ENCODE measurements at regions not wholly inside any gene's neighbourhood (a gene's known extent, or its start where the extent isn't known, plus 50 kb on each side); places are given as distances from the start of the nearest gene placed in this dataset.
"Not testable (repeated sequence)": the region's sequence is repeated elsewhere in the genome, so short reads cannot be mapped to it uniquely, and the experiment has no call there.

- Histone ChIP-seq H3K27me3 (ENCODE audit: low read depth, low read length) (peaks cover 13% of the 10 kb centered on the region), H3K4me3 (ENCODE audit: low read length) (no peak overlapping the region), H3K9ac (ENCODE audit: low read length) (no peak overlapping the region), H3K36me3 (replicated peaks; ENCODE audit: low read depth, low read length) (no peaks in the 10 kb centered on the region), H2AFZ (ENCODE audit: low read depth, low read length) (peak overlapping the region; percentile 24; the same call in 1 of the 2 replicates), H4K20me1 (ENCODE audit: insufficient read depth, low read length) (no peaks in the 10 kb centered on the region), H3K4me2 (ENCODE audit: low read length) (peak overlapping the region; percentile 8), H3K4me1 (ENCODE audit: low read length) (peaks cover 16% of the 10 kb centered on the region; the same call in 1 of the 2 replicates), H3K9me3 (ENCODE audit: insufficient read depth, low read length) (no peaks in the 10 kb centered on the region), H3K27ac (ENCODE audit: low read length) (no peak overlapping the region), H3K79me2 (ENCODE audit: low read length) (no peaks in the 10 kb centered on the region)
- TF ChIP-seq, protein P1, sequence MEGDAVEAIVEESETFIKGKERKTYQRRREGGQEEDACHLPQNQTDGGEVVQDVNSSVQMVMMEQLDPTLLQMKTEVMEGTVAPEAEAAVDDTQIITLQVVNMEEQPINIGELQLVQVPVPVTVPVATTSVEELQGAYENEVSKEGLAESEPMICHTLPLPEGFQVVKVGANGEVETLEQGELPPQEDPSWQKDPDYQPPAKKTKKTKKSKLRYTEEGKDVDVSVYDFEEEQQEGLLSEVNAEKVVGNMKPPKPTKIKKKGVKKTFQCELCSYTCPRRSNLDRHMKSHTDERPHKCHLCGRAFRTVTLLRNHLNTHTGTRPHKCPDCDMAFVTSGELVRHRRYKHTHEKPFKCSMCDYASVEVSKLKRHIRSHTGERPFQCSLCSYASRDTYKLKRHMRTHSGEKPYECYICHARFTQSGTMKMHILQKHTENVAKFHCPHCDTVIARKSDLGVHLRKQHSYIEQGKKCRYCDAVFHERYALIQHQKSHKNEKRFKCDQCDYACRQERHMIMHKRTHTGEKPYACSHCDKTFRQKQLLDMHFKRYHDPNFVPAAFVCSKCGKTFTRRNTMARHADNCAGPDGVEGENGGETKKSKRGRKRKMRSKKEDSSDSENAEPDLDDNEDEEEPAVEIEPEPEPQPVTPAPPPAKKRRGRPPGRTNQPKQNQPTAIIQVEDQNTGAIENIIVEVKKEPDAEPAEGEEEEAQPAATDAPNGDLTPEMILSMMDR (IDR thresholded peaks at IDR 0.05; ENCODE audit: low read depth, low read length), result 0 out of 2 replicates have a peak, but pooled peaks have one; percentile 2
- no peak for TF ChIP-seq EZH2phosphoT487 (IDR thresholded peaks at IDR 0.05; ENCODE audit: low read depth)
These were observed 58.4 kb upstream of the NEIL3 start for GRCh38 chr4:177251237-177251636.

GRCh38 chr4:177255359-177255758 is 54.3 kb upstream of the NEIL3 start:
- Histone ChIP-seq H3K9ac (ENCODE audit: low read length) (no peak overlapping the region), H4K20me1 (ENCODE audit: insufficient read depth, low read length) (no peaks in the 10 kb centered on the region)

GRCh38 chr4:177256950-177257349 is 52.7 kb upstream of the NEIL3 start:
- Histone ChIP-seq H3K36me3 (replicated peaks; ENCODE audit: low read depth, low read length) (no peaks in the 10 kb centered on the region), H3K27me3 (ENCODE audit: low read depth, low read length) (no peaks in the 10 kb centered on the region), H3K27ac (ENCODE audit: low read length) (no peak overlapping the region), H3K4me1 (ENCODE audit: low read length) (no peaks in the 10 kb centered on the region), H3K79me2 (ENCODE audit: low read length) (no peaks in the 10 kb centered on the region), H3K9ac (ENCODE audit: low read length) (no peak overlapping the region), H2AFZ (ENCODE audit: low read depth, low read length) (no peak overlapping the region), H4K20me1 (ENCODE audit: insufficient read depth, low read length) (no peaks in the 10 kb centered on the region), H3K4me3 (ENCODE audit: low read length) (no peak overlapping the region), H3K4me2 (ENCODE audit: low read length) (no peak overlapping the region), H3K9me3 (ENCODE audit: insufficient read depth, low read length) (no peaks in the 10 kb centered on the region)
- no peak for TF ChIP-seq EZH2phosphoT487 (IDR thresholded peaks at IDR 0.05; ENCODE audit: low read depth)
- TF ChIP-seq, protein P1 (IDR thresholded peaks at IDR 0.05; ENCODE audit: low read depth, low read length), result no peak

More at GRCh38 chr4:177255359-177255758, 54.3 kb upstream of the NEIL3 start:
- H3K4me3 ChIP-seq (ENCODE audit: low read length), result no peak overlapping the region
- no peak overlapping the region for H3K27ac ChIP-seq (ENCODE audit: low read length)
- no peaks in the 10 kb centered on the region for H3K9me3 ChIP-seq (ENCODE audit: insufficient read depth, low read length)
- no peaks in the 10 kb centered on the region for H3K79me2 ChIP-seq (ENCODE audit: low read length)
- peaks cover 6% of the 10 kb centered on the region; the same call in 1 of the 2 replicates for H3K4me1 ChIP-seq (ENCODE audit: low read length)
- H3K36me3 ChIP-seq (replicated peaks; ENCODE audit: low read depth, low read length), result no peaks in the 10 kb centered on the region
- no peak overlapping the region for H3K4me2 ChIP-seq (ENCODE audit: low read length)
- no peak overlapping the region for H2AFZ ChIP-seq (ENCODE audit: low read depth, low read length)
- TF ChIP-seq, protein P1 (IDR thresholded peaks at IDR 0.05; ENCODE audit: low read depth, low read length), result no peak
- no peak for TF ChIP-seq EZH2phosphoT487 (IDR thresholded peaks at IDR 0.05; ENCODE audit: low read depth)
- H3K27me3 ChIP-seq (ENCODE audit: low read depth, low read length), result no peaks in the 10 kb centered on the region

GRCh38 chr4:177259466-177259865 is 50.2 kb upstream of the NEIL3 start:
- H3K4me1 ChIP-seq (ENCODE audit: low read length); H3K4me2 ChIP-seq (ENCODE audit: low read length); H2AFZ ChIP-seq (ENCODE audit: low read depth, low read length); H4K20me1 ChIP-seq (ENCODE audit: insufficient read depth, low read length); H3K27ac ChIP-seq (ENCODE audit: low read length); H3K79me2 ChIP-seq (ENCODE audit: low read length); H3K36me3 ChIP-seq (replicated peaks; ENCODE audit: low read depth, low read length); H3K9me3 ChIP-seq (ENCODE audit: insufficient read depth, low read length); H3K27me3 ChIP-seq (ENCODE audit: low read depth, low read length); H3K9ac ChIP-seq (ENCODE audit: low read length); H3K4me3 ChIP-seq (ENCODE audit: low read length): not testable (repeated sequence)
